GM12891 (cell line): ENCODE measurements at regions not wholly inside any gene's neighbourhood (a gene's known extent, or its start where the extent isn't known, plus 50 kb on each side); places are given as distances from the start of the nearest gene placed in this dataset.

Experiments
- DNase-seq: peaks from one replicate; pipeline ENCODE4 v3.0.0; 2011; ENCODE audit warnings: low spot score; ENCODE audit not compliant: insufficient read length
- FAIRE-seq: peaks from 2 replicates; lab custom pipeline; 2011; peaks lifted over from hg19 to GRCh38; lab: Jason Lieb, UNC
- PAX5 ChIP-seq: IDR thresholded peaks from 2 replicates; pipeline ENCODE4 v1.6.1; 2011; ENCODE audit warnings: low read length, moderate library complexity, mild to moderate bottlenecking; ENCODE audit not compliant: insufficient read depth, severe bottlenecking
- POLR2A ChIP-seq: IDR thresholded peaks from 2 replicates; pipeline ENCODE4 v1.6.1; 2011; ENCODE audit warnings: low read depth, low read length, control low read depth
- POLR2AphosphoS5 ChIP-seq: IDR thresholded peaks from 2 replicates; pipeline ENCODE4 v1.6.1; 2011; ENCODE audit warnings: low read depth, low read length, control low read depth
- POU2F2 ChIP-seq: IDR thresholded peaks from 2 replicates; pipeline ENCODE4 v1.6.1; 2011; ENCODE audit warnings: low read depth, mild to moderate bottlenecking, control low read depth, low read length, moderate library complexity
- SPI1 ChIP-seq: IDR thresholded peaks from 2 replicates; pipeline ENCODE4 v1.6.1; 2011; ENCODE audit warnings: low read depth, low read length, control low read depth
- TAF1 ChIP-seq: IDR thresholded peaks from 2 replicates; pipeline ENCODE4 v1.6.1; 2011; ENCODE audit warnings: low read depth, low read length, control low read depth

DNA sequence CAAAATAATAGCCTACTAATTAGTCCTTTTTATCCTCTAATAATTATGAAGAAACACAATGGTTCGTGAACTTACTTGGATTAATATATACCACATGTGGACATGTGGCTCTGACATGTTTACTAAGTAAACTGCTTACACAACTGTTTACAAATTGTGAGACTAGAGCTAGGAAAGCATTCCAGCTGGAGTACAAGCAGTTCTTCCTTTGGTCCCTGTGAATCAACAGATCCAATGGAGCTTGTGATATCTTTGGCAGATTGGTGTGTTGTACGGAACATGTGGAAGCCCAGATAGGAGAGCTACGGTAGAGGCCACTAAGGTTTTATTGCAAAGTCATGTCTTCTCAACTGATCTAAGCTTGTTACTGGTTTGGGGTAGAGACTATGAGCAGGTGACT lies 145.5 kb upstream of the SPRY2 start:
- TF ChIP-seq POU2F2 (no peak), POLR2AphosphoS5 (no peak), PAX5 (no peak), SPI1 (no peak), TAF1 (no peak), POLR2A (no peak)
- FAIRE-seq = no peak
- DNase-seq = no peak

DNA sequence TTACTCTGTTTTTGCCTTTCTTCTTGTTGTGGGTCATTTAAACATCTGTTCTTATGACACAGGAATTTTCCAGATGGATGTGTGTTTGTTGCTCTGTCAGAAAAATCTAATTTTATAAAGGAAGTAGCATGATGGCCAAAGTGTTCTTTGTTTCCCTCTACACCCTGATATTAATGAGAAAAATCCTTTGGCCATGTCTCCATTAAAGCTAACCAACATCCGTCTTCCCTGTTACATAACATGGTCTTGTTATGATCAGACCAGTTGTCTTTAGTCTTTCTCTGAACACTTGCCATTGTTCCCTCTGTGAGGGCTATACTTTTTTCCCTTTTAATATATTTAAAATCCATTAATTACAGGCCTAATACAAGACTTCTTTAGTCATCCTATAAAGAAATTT lies 142.2 kb upstream of the SPRY2 start:
- DNase-seq = no peak
- TF ChIP-seq TAF1 (no peak), POLR2AphosphoS5 (no peak), POU2F2 (no peak), PAX5 (no peak), POLR2A (no peak), SPI1 (no peak)
- FAIRE-seq = no peak

DNA sequence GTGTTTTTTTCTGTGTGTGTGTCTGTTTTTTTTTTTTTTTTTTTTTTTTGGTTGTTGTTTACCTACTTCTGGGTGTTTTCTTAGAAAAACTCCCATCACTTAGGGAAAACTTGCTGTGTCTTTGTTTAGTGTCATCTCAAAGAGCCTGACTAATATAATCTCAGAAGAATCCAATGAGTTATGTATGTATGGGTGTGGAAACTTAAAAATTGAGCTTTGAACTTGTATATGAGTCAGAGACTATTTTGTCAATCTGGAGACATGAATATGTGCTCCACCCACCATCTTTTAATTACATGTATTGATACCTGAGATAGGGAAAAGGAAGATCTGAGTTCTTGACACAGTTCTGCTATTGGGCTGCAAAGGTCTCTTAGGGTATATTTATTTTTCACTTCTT lies 140.7 kb upstream of the SPRY2 start:
- FAIRE-seq (no peak), DNase-seq (no peak)
- TF ChIP-seq TAF1 (no peak), POU2F2 (no peak), POLR2AphosphoS5 (no peak), PAX5 (no peak), POLR2A (no peak), SPI1 (no peak)

DNA sequence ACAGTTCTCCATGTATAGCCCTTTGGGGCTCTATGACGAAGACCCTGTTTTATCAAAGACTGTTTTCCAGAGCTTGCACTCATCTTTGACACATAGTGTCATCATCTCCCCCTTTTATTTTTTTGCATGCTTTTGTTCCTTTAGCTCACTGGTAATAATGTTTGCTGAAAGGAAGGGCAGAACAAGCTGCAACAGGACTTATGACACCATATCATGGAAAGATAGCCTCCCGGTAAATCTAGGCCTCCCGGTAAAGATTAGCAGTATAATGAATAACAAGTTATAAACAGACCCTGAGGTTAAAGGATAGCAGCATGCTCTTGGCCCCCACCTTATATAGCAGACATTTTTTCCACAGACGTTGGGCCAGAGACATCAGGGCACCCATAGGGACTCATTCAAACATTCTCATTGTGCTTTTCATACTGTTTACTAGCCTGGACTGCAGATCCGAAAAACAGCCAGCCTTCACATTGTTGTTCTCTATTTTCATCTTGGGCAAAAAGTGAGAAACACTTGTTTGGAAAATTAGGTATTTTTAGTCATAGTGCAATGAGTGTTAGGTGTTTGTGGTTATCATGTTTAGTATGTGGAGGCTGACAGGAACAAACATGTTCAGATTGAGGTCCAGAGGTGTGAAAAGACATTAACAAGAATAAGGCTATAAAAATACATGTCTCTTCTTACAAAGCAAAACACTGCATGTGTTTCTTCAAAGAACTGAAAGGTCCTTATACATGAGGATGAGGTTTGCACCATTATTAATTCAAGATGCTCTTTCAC lies 136.9 kb upstream of the SPRY2 start:
- TF ChIP-seq POLR2AphosphoS5 (no peak), SPI1 (no peak), POU2F2 (no peak), PAX5 (no peak), POLR2A (no peak), TAF1 (no peak)
- no peak for DNase-seq
- no peak for FAIRE-seq

DNA sequence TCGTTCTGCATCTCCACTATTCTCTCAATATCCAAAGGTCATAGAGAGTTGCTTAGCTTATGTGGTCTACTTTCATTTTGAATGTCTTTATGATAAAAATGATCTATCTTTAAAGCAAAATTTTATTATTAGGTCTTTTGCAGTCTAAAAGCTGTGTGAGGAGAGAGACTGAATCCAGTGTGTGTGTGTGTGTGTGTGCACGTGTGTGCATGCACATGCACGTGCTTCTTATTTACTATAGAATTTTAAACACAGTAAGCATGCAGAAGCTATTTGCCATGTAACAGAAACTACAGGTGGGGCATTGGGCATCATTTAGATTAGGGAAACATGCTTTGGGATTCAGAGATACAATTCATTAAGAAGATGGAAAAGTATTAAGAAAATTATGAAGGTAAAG lies 136.0 kb upstream of the SPRY2 start:
- no peak for DNase-seq
- FAIRE-seq = no peak
- TF ChIP-seq TAF1 (no peak), POLR2A (no peak), POU2F2 (no peak), POLR2AphosphoS5 (no peak), PAX5 (no peak), SPI1 (no peak)

DNA sequence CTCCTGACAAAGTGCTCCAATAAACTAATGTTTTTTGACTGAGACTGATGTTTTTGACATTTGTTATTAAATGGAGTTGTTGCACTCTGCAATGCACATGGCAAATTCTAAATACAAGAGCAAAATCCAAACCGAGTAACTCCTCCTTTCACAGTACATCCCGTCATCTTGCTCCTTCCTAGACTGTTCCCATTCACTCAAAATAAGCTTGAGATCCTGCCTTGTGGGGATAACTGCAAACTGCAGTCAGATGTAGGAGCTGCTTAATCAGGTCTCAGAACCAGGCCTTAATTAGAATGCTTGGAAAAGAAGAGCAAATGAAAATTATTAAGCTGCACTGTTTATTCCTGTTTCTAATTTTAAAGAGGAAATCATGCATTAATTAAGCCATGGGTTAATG lies 134.8 kb upstream of the SPRY2 start:
- FAIRE-seq = no peak
- TF ChIP-seq POLR2AphosphoS5 (no peak), TAF1 (no peak)

DNA sequence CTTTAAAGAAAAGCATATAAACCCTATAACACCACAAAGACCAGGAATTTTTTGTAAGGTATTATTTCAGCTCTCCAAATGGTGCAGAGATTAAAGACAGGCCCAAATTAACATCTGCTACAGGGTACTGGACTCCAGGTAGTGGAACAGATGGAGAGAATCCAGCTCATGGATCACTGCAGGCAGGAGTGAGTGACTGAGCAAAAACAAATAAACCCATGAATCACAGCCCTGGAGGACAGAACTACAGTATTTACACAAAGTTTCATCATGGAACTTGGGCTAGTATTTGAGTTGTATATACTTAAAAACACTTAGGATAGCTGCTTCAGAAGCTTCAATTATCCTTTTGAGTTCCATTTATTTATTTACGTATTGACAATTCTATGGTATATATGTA lies 132.8 kb upstream of the SPRY2 start:
- no peak for TF ChIP-seq POLR2A
- DNase-seq = no peak
- FAIRE-seq = no peak

More for the DNA sequence above, 134.8 kb upstream of the SPRY2 start:
- no peak for DNase-seq

DNA sequence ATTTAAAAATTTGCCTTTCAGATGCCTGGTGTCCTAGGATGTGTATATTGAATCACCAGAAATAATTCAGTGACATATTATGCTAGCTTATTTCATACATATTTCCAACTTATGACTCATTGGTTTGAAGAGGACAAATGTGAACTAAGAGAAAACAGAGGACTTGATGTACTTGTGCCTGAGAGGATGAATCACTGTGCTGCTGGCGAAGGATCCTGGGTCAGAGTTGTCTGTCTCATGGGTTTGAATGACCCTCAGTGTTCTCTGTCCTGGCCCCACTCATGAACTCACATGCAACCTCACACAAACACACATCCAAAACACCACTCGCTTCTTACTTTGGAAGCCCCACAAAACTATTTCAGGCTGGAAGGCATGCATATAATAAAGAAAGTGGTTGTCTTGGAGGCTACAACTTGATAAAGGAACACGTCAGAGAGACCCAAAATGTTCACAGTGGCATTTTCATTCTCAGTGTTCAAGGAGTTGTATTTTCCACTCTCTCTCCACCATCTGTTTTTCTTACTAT lies 129.0 kb upstream of the SPRY2 start:
- FAIRE-seq (no peak), DNase-seq (no peak)
- no peak for TF ChIP-seq POLR2AphosphoS5
- TF ChIP-seq POU2F2 = no peak

DNA sequence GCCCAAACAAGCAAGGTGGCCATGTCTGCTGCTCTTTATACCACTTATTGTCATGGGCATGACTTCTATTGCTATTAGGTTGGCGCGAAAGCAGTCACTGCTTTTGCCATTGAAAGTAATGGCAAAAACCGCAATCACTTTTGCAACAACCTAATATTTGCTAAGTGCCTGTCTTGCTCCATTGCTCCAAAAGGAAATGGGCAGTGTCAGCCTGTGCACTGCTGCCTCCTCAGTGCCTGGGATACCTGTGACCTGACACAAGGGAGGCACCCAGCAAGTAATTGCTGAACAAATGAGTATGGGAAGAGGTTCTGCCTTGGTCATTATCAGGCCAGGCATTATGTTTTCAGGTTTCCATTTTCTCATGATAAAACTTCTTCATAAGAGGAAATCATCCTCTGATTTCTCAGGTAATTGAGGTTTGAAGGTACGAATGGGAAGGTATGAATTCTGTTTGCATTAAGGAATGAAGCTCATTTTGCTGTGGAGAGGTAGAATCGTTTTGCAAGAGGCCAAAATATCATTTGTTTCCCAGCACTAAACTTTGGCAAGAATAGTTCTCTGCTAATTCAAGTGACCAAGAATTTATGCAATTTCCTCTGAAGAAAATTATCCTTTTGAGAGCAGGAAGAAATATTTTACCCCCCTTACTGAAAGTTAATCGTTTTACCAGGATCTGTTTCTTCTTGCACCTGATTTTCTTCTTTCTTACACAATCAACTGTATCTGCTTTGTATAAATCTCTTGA lies 128.4 kb upstream of the SPRY2 start:
- TF ChIP-seq POLR2AphosphoS5 = no peak
- TF ChIP-seq PAX5 = no peak
- no peak for TF ChIP-seq POU2F2
- TF ChIP-seq TAF1 = no peak
- no peak for TF ChIP-seq POLR2A
- TF ChIP-seq SPI1 = no peak
- FAIRE-seq = no peak
- no peak for DNase-seq

DNA sequence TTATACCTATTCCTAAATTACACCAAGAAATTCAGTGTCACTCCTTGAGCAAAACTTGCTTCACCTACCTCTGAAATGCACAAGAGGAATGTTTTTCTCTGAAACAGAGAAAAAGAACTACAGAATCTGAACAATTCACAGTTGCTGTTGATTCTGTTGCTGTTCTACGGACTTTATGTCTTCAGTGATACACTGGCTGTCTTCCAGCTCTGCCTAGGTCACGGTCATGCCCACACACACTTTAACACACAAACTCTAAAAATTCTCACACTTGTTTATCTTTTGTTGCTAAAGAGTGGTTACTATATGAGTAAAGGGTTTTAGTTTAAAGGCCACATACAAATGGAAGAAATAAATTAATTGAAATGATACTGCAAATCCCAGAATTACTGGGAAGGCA lies 124.4 kb upstream of the SPRY2 start:
- no peak for DNase-seq
- no peak for TF ChIP-seq PAX5
- TF ChIP-seq POLR2A = no peak
- TF ChIP-seq POLR2AphosphoS5 = no peak
- no peak for TF ChIP-seq TAF1
- TF ChIP-seq POU2F2 = no peak
- no peak for FAIRE-seq
